Suprapubic skin (tissue), 4 donors: ENCODE measurements at regions not wholly inside any gene's neighbourhood (a gene's known extent, or its start where the extent isn't known, plus 50 kb on each side); places are given as distances from the start of the nearest gene placed in this dataset.
"Not testable (repeated sequence)": the region's sequence is repeated elsewhere in the genome, so short reads cannot be mapped to it uniquely, and the experiment has no call there.

Experiments
- DNase-seq, 2 donors: peaks; one replicate each; pipeline ENCODE4 v3.0.0-alpha.2; 2019; ENCODE audit warnings: low spot score in 2 of 2
- H3K27ac ChIP-seq: fragments of 200-600 bp; sonication (generic); one replicate; pipeline ENCODE4 v1.5.1; 2019
- H3K27me3 ChIP-seq: fragments of 200-600 bp; sonication (generic); one replicate; pipeline ENCODE4 v1.5.1; 2019
- H3K36me3 ChIP-seq: fragments of 200-600 bp; sonication (generic); one replicate; pipeline ENCODE4 v1.5.1; 2019
- H3K4me1 ChIP-seq: fragments of 200-600 bp; sonication (generic); one replicate; pipeline ENCODE4 v1.5.1; 2019
- H3K4me3 ChIP-seq: fragments of 200-600 bp; sonication (generic); one replicate; pipeline ENCODE4 v1.5.1; 2019; ENCODE audit warnings: mild to moderate bottlenecking
- H3K9me3 ChIP-seq: fragments of 200-600 bp; sonication (generic); one replicate; pipeline ENCODE4 v1.5.1; 2019
- EP300 ChIP-seq: sonication (generic); formaldehyde crosslinking; IDR thresholded peaks from one replicate; pipeline ENCODE4 v1.6.1; 2017; ENCODE audit warnings: antibody characterized with exemption
- POLR2A ChIP-seq, 2 donors: fragments of 450-650 bp; IDR thresholded peaks; one replicate each; pipeline ENCODE4 v1.6.1; 2017; ENCODE audit warnings: antibody characterized with exemption in 2 of 2, mild to moderate bottlenecking in 2 of 2, moderate library complexity in 2 of 2
- POLR2AphosphoS5 ChIP-seq, 3 donors: sonication (generic); formaldehyde crosslinking; IDR thresholded peaks; one replicate each; pipeline ENCODE4 v1.6.1; 2017; ENCODE audit warnings: antibody characterized with exemption in 3 of 3
- WGBS: methylation state at CpG from one replicate; pipeline ENCODE4 v1.1.5; 2018; 5-methylcytosine and 5-hydroxymethylcytosine counted together
- TF ChIP-seq, protein P1 (sequence below), 2 donors: fragments of 200-600 bp in 1 of 2; fragments of 450-650 bp in 1 of 2; sonication (generic) in 1 of 2; IDR thresholded peaks; one replicate each; pipeline ENCODE4 v1.5.1; 2016 to 2019; ENCODE audit warnings: antibody characterized with exemption in 2 of 2, mild to moderate bottlenecking in 1 of 2, moderate library complexity in 1 of 2

DNA sequence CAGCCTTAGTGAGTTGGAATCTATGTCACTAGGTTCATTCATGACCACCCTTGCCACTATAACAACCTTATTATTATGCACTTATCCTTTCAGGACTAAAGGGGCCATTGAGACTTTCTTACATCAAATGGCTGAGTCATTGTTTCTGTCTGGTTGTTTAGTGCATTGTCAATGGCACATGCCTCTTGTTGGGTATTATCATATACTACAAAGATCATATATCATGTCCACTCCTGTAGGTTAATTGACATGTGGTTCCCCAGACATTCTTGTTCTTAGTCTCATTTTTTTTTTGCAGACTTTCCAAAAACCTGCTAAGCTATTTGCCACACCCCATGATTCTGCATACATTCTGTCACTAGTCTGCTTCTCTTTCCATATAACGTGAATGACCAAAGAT lies 66.7 kb upstream of the PRDM9 start:
- no peaks in the 10 kb centered on the region for H3K4me1 ChIP-seq
- H3K4me3 ChIP-seq: no peak overlapping the region
- 74% methylated on average over 1 of the region's 1 CpG for WGBS
- TF ChIP-seq POLR2A (IDR thresholded peaks at IDR 0.05) (no peak), POLR2AphosphoS5 (IDR thresholded peaks at IDR 0.05) (no peak), EP300 (no peak)
- TF ChIP-seq, protein P1, sequence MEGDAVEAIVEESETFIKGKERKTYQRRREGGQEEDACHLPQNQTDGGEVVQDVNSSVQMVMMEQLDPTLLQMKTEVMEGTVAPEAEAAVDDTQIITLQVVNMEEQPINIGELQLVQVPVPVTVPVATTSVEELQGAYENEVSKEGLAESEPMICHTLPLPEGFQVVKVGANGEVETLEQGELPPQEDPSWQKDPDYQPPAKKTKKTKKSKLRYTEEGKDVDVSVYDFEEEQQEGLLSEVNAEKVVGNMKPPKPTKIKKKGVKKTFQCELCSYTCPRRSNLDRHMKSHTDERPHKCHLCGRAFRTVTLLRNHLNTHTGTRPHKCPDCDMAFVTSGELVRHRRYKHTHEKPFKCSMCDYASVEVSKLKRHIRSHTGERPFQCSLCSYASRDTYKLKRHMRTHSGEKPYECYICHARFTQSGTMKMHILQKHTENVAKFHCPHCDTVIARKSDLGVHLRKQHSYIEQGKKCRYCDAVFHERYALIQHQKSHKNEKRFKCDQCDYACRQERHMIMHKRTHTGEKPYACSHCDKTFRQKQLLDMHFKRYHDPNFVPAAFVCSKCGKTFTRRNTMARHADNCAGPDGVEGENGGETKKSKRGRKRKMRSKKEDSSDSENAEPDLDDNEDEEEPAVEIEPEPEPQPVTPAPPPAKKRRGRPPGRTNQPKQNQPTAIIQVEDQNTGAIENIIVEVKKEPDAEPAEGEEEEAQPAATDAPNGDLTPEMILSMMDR (IDR thresholded peaks at IDR 0.05): no peak
- H3K27ac ChIP-seq: no peak overlapping the region
- no peaks in the 10 kb centered on the region for H3K9me3 ChIP-seq
- H3K27me3 ChIP-seq: no peaks in the 10 kb centered on the region
- no peaks in the 10 kb centered on the region for H3K36me3 ChIP-seq
- DNase-seq: no peak

DNA sequence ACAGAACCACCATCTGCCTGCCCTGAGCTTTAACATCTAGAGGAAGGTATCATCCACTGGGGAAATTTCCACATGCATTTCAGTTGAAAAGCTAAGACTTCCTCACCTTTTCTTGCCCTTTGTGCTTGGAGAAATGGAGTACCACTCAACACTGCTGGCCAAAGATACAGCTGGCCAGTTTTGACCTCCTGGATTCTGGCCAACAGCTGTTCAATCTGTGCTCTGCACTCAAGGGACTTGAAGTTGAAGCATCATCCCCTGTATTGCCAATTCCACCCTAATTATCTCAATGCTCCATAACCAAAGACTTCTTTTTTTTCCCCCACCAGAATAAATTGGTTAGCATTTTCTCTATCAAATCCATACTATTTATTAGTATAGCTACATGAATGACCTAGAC lies 70.4 kb upstream of the PRDM9 start:
- TF ChIP-seq, protein P1 (IDR thresholded peaks at IDR 0.05): no peak
- TF ChIP-seq POLR2AphosphoS5 (IDR thresholded peaks at IDR 0.05): no peak
- no peaks in the 10 kb centered on the region for H3K9me3 ChIP-seq
- no peaks in the 10 kb centered on the region for H3K4me1 ChIP-seq

DNA sequence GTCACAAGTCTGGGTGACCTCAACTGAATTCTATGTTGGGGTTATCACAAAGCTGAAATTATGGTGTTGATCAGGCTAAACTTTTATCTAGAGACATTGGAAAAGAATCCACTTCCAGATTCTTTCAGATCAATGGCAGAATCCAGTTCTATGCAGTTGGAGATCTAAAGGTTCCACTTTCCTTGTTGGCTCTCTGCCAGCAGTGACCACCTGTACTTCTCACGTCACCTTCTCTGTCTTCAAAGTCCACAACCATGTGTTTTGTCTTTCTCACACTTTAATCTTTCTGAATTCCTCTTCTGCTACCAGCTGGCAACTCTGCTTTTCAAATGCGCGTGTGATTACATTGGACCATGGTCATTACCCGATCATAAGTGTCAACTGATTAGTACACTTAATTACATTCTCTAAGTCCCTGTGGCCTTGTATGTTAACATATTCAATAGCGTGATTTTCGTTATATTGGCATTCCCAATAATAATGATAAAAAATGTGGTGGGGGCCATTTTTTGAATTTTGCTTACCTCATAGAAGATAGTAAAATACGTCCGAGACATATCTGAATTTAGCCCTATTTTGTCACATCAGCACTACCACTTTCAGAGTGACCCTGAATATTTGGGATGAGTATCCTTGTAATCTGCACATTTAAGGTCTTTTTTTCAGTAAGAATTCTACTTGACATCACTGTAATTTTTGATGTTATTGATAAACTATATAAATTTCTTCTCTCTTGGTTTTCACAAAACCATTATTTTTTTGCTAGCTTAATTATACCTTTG lies 73.7 kb upstream of the PRDM9 start:
- Histone ChIP-seq H3K9me3 (no peaks in the 10 kb centered on the region), H3K4me1 (no peaks in the 10 kb centered on the region), H3K27ac (no peak overlapping the region), H3K36me3 (no peaks in the 10 kb centered on the region), H3K4me3 (no peak overlapping the region), H3K27me3 (no peaks in the 10 kb centered on the region)
- no peak for DNase-seq
- WGBS: 94% methylated on average over 8 of the region's 8 CpGs
- TF ChIP-seq, protein P1 (IDR thresholded peaks at IDR 0.05): no peak
- no peak for TF ChIP-seq EP300
- TF ChIP-seq POLR2A (IDR thresholded peaks at IDR 0.05): no peak
- TF ChIP-seq POLR2AphosphoS5 (IDR thresholded peaks at IDR 0.05): no peak

More for the DNA sequence above, 70.4 kb upstream of the PRDM9 start:
- no peak overlapping the region for H3K4me3 ChIP-seq
- H3K27me3 ChIP-seq: no peaks in the 10 kb centered on the region
- no peak overlapping the region for H3K27ac ChIP-seq
- no peak for DNase-seq
- H3K36me3 ChIP-seq: no peaks in the 10 kb centered on the region

DNA sequence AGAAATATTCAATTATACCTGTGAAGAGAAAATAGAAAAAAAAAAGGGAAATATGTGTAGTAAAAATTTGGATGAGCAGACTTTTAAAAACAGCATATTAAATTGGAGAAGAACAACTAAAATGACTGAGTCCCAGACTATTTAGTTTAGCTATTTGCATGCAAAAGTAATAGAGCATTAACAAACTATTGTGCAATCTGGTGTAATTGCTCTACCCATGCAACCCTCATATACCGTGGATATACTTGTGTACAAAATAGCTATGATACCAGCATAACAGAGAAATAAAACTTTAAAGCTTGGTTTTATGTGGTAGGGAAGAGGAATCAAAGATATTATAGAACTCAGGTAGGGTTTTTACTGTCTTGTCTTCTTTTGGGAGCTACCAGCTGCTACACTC lies 78.7 kb upstream of the PRDM9 start:
- Histone ChIP-seq H3K27ac (no peak overlapping the region), H3K9me3 (no peaks in the 10 kb centered on the region), H3K36me3 (no peaks in the 10 kb centered on the region), H3K27me3 (no peaks in the 10 kb centered on the region), H3K4me3 (no peak overlapping the region), H3K4me1 (no peaks in the 10 kb centered on the region)
- TF ChIP-seq POLR2A (IDR thresholded peaks at IDR 0.05) (no peak), POLR2AphosphoS5 (IDR thresholded peaks at IDR 0.05) (no peak), EP300 (no peak)
- TF ChIP-seq, protein P1 (IDR thresholded peaks at IDR 0.05): no peak
- no peak for DNase-seq
- 77% methylated on average over 1 of the region's 1 CpG for WGBS

- not testable (repeated sequence) for H3K27ac ChIP-seq, DNase-seq, H3K9me3 ChIP-seq, H3K27me3 ChIP-seq, H3K4me3 ChIP-seq, H3K36me3 ChIP-seq, H3K4me1 ChIP-seq
- WGBS: 82% methylated on average over 3 of the region's 3 CpGs
Observed at GRCh38 chr5:23420214-23420613, 87.2 kb upstream of the PRDM9 start.

- no peak for DNase-seq
- H3K9me3 ChIP-seq: no peaks in the 10 kb centered on the region
- H3K4me1 ChIP-seq: no peaks in the 10 kb centered on the region
- no peak overlapping the region for H3K4me3 ChIP-seq
- H3K27me3 ChIP-seq: no peaks in the 10 kb centered on the region
- no peaks in the 10 kb centered on the region for H3K36me3 ChIP-seq
- H3K27ac ChIP-seq: no peak overlapping the region
- TF ChIP-seq, protein P1 (IDR thresholded peaks at IDR 0.05): no peak
- TF ChIP-seq POLR2AphosphoS5 (IDR thresholded peaks at IDR 0.05) (no peak), EP300 (no peak), POLR2A (IDR thresholded peaks at IDR 0.05) (no peak)
- WGBS: 70% methylated on average over 1 of the region's 1 CpG
Observed at GRCh38 chr5:23419115-23419514, 88.3 kb upstream of the PRDM9 start.
